HEK293T (cell line): ENCODE measurements at regions not wholly inside any gene's neighbourhood (a gene's known extent, or its start where the extent isn't known, plus 50 kb on each side); places are given as distances from the start of the nearest gene placed in this dataset.

ENCODE experiments used
- ARNT ChIP-seq: fragments of 450-650 bp; IDR thresholded peaks from 2 replicates; pipeline ENCODE4 v1.6.1; 2017; ENCODE audit warnings: mild to moderate bottlenecking
- FOXK2 ChIP-seq: fragments of 450-650 bp; IDR thresholded peaks from 2 replicates; pipeline ENCODE4 v1.6.1; 2016; ENCODE audit warnings: mild to moderate bottlenecking

GRCh38 chr6:56814308-56814707 is 140.6 kb upstream of the BEND6 start:
- no peak for TF ChIP-seq ARNT
- no peak for TF ChIP-seq FOXK2
